ENCODE measurements at regions not wholly inside any gene's neighbourhood (a gene's known extent, or its start where the extent isn't known, plus 50 kb on each side); places are given as distances from the start of the nearest gene placed in this dataset.

GRCh38 chr3:43997316-43997715, 244.4 kb upstream of the TOPAZ1 start:
- DNase-seq: no peak

DNA sequence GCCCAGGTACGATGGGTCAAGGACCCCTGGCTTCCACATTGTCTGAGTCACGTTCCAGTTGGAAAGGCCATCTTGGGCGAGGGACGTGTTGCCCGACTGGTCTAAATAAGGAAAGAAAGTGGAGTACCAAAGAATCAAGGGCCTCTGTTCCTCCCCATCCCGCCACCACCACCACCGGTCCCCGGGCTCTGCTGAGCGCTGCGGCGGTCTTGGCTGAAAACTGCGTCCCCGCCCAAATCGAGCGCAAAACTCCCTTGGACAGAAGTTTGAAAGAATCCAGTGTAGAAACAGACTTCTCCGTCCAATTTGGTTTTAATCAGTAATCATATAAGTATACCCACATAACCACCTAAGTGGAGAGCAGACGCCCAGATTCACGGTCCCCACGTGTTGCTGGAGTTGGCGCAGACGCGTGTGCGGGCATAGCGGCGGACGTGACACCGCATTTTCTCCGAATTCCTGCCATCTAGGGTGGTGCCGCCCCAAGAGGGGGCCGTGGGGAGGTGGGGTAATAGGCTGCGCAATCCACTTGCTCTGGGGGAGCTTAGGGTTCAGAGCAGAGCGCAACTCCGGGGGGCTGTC, 243.8 kb upstream of the TOPAZ1 start:
- DNase-seq: no peak

- no peak for DNase-seq
These were observed 243.3 kb upstream of the TOPAZ1 start for GRCh38 chr3:43998370-43998835.

DNA sequence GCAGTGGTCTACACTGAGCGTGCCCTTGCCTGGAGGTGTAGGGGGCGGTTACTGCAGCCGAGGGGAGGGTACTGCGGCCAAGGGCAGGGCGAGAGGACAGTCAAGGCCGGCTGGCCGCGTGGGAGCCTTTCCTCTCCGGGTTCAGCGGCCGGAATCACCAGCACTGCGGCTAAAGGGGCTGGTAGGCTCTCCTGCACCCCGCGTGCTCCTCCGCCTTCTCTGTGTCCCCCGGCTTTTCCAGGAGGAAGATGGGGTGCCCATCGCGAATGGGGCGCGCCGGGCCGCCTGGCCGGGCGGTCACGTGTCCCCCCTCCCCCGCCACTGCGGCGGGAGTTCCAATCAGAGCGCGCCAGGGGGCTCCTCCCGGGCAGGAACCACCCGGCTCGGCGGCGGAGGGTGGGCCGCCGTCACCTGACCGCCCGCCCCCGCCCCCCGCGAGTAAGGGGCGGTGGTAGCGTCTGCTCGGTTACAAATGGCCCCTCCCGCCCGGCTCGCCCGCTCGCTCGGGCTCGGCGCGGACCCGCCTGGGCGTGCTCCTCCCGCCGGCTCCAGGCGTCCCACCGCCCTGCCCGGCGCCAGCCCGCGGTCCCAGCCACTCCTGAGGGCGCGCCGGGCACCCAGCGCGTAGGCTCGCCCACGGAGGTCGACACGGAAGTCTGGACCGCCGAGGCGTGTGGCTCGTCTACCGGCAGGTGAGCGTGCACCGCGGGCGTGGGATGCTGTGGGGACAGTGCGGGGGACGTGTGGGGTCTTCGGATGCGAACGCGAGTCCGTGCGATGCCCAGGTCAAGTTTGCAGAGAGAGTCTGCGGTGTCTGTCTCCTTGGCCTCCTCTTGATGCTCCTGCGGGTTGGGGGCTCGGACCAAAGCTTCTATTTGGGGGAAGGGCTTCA, 242.6 kb upstream of the TOPAZ1 start:
- DNase-seq: peak; percentile 55

GRCh38 chr3:43999728-44000319, 241.9 kb upstream of the TOPAZ1 start:
- no peak for DNase-seq

DNA sequence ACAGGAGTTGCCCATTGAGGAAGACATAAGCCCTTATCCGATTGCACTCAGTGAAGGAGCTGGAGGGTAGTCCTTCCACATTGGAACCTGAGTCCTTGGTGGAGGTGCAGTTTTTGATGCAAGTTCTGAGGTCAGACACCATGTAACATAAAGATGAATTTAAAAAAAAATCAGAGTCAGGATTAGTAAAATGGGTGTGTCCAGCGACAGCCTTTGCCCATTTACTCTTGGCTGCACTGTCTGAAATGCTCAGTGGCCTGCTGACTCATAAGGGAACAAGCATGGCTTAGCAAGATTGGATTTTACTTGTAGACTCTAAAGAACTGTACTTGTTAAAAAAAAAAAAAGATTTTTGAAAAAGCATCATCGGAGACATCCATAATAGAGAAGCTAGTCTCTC, 241.1 kb upstream of the TOPAZ1 start:
- DNase-seq: no peak

DNA sequence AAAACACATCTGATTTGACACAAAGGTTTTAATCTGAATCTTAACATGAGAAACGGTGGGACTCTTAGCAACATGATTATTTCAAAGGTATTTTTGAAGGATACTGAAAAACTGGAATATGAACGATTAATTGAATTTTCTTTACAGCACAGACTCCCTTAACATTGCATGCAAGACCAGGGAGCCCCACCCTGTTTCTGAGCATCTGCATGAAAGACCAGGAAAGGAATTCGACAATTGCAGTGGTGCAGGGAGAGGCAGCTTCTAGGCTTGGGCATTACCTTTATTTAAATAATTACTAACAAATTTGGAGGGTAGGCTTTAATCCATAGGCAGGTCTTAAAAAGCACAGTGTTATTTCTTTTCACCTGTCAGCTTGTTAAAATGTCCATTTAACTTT, 240.6 kb upstream of the TOPAZ1 start:
- no peak for DNase-seq

DNA sequence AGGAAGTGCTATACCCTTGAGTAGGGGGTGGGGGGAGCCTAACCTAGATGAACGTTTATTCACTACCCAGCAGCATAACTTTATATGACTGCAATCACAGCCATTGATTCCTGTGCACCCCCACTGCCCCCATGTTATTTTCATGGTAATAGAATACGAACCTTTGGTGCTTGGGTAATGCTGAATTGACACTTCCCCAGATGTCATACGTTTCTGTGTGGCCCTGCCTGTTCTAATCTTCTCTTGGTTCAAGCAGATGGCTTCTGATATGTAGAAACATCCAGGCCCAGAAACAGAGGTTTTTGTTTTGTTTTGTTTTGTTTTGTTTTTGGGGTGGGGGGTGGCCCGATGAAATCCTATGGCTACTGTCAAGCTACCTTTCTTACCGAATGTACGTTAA, 237.9 kb upstream of the TOPAZ1 start:
- DNase-seq: no peak

GRCh38 chr3:44011680-44012079, 230.0 kb upstream of the TOPAZ1 start:
- DNase-seq: no peak

DNA sequence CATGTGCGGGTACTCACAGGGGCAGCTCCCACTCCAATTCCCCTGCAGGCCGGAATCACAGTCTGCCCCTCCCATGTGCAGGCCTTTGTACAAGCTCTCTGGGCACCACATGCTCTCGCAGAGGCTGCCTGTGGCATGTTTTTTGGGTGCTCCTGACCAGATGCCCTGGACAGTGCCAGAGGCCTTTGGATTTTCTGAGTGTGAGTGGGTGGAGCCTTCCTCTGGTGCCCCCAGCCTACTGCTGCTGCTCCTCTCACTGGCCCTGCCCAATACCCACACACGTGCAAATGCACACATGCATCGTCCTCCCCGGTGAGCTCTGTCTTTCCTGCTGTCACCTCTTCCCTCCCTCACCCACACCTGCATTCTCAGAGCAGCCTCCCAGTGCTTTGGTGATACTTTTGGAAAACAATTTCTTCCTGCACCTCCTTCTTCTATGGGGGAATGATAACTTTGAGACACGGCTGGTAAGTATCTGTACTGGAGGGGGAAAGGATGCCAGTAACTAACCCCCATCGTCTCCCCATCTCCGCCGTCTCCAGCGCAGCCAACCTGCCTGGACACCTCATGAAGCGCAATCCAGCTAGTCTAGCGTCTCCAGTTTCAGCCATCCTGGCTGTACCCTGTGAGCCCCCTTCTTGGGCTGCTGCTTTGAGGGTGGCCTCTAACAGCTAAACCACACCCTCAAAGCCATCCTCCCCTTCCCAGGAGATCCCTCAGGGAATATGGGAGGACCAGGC, 229.4 kb upstream of the TOPAZ1 start:
- no peak for DNase-seq

DNA sequence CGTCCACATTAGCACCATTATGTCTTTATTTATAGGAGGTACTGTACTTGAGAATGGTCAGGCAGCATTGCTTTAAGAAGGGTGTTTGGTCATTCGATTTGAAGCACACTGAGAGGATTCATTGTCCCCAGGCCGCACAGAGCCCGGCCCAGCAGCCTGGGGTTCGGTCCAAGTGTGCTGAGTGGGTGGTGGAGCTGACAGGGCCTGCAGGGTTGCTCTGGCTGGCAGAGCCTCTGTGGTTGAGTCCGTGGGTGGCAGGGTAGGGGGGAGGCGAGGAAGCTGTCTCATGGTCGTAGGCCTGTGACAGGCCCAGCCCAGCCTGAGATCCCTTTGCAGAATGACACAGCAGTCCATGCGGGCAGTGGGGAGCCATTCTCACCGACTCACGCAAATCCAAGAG, 227.7 kb upstream of the TOPAZ1 start:
- DNase-seq: no peak

GRCh38 chr3:44015170-44015569, 226.5 kb upstream of the TOPAZ1 start:
- DNase-seq: no peak

GRCh38 chr3:44016818-44017217, 224.9 kb upstream of the TOPAZ1 start:
- no peak for DNase-seq

GRCh38 chr3:44018926-44019325, 222.8 kb upstream of the TOPAZ1 start:
- DNase-seq: no peak

DNA sequence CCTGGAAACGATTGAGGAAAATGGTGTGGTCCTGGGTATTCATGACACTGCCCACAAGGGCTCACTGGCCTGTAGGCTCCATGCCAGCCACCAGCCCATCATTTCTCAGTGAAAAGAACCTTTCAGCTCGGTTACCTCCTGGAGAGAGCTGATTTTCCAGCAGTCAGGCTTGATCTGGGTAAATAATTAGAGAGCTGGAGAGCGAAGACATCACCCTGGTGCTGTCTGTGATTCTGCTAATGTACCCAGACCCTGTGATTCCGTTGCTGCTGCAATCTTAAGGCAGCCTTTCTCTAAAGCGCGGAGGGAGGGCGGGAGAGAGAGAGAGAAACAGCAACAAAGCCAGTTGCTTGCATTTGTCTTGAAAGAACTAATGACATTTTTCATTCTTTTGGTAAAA, 221.9 kb upstream of the TOPAZ1 start:
- DNase-seq: no peak

DNA sequence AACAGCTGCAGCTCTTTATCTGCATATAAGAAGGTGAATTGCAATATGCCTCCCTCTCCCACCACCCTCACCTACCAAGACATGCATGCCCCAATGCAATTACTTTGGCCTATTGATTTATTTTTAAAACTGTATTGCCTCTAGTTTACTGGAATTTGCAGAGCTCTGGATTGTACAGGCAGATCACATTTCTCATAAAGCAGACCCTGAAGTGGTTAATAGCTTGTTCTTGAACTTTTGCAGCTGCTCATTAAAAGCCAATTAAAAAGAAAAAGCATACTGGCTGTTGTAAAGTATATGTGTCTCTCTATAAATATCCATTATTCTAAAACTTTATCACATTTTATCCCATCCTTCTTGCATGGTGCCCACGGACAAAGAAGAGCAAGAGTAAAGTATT, 221.5 kb upstream of the TOPAZ1 start:
- no peak for DNase-seq

DNA sequence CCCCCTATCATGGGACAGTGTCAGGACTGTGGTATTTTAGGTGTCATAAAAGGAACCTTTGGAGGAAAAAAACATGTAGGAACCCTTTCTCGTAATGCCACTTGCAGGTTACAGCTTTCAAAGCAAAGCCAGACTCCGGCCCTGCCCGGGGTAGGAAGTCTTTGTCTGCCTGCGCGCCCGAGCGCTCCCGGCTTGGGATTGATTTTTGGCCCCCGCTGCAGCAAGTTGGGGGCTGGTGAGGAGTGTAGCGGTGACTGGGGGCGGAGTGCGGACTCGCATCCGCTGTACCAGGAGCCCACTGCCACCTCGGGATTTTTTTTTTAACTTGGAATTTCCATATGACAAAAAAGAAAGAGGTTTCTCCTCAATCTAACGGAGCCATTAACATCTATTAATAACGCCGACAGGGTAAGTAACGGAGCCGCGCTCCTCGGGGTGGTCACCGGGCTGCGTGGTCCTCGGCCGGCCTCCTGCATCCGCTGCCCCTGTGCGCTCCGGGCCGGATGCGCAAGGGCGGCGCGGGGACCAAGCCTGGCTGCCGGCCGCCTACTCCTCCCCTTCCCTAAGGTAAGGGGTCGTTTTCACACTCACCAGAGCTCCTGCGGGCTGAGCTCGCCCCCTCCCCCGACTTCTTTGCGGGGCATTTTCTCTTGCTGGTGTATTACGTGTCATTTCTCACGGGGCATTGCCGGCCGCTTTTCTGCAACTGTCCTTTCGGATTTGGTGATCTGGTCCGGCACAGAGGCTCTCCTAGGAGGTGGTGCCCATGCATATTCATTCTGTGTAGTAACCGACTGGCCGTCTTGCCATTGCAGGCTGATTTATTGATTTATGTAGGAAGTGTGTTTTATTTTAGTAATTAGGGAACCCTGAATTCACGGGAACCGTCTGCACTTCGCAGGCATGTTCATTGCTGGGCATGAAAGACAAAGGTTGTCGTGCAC, 219.8 kb upstream of the TOPAZ1 start:
- DNase-seq: no peak

- no peak for DNase-seq
These were observed 217.6 kb upstream of the TOPAZ1 start for GRCh38 chr3:44023961-44024593.

DNA sequence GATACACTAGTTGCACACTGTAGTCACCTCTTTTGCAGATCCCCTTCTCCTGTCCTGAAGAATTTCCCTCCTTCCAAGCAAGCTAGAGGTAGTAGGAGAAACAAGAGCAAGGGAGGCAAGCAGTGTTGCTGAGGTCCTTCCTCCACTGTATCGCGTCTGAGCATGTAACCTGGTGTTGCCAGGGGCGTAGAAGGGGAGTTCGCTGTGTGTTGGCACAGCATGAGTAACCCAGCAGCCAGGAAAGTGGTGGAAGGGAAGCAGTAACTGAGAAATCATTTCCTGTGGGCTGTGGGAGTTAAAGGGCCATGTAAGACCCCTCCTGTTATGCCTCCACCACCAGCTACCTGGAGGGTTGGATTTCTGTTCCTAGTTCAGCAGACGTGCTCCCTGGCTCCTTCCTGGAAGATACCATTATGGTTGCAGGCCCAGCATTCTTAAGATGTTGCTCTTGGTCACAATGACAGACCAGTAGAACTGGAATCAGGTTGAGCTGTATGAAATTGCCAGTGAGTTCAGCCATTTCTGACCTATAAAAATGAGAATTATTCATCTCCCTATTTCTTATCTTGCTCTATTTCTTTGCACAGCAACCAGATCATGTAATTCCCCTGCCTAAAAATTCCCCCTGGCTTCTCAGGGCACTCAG, 215.3 kb upstream of the TOPAZ1 start:
- no peak for DNase-seq

DNA sequence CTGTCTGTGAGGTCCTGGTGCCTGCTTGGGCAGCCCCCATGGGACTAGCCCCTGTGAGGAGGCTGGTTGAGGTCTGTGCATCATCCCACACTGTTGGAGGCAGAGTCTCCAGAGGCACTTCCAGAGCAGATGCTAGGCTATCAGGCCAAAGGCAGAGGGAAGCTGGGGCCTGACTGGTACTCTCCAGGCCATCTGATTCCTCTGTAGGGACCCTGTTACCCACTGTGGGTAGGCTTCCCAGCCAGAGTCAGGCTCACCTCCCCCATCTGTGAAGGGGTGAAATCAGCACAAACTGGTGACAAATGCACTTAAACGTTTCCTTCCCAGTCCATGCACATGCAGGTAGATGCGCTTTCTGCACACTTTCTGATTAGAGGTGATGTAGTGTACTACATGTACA, 212.6 kb upstream of the TOPAZ1 start:
- no peak for DNase-seq

GRCh38 chr3:44030285-44030684, 211.4 kb upstream of the TOPAZ1 start:
- DNase-seq: no peak

Data from NCI-H2029 treated with DMSO at 0.1 percent for 48 hours (cell line).